Activated CD8-positive, alpha-beta memory T cell treated with anti-CD3 and anti-CD28 coated beads, Interleukin-2, amount 10 ng/mL, durations not matched to agents 7 days and 5 days (primary cell): ENCODE measurements at regions not wholly inside any gene's neighbourhood (a gene's known extent, or its start where the extent isn't known, plus 50 kb on each side); places are given as distances from the start of the nearest gene placed in this dataset.

Experiments
- ATAC-seq: fragments of 150-1000 bp; cut with Tn5 transposase; one replicate; pipeline ENCODE4 v1.10.0; 2021; ENCODE audit warnings: moderate library complexity
- CTCF ChIA-PET: fragments of 350-600 bp; sonication (Branson Sonifier 250); formaldehyde crosslinking; loops from one replicate; lab custom pipeline; 2021; ENCODE audit warnings: antibody characterized with exemption; lab: Charles Lee
- DNase-seq: peaks from one replicate; pipeline ENCODE4 v3.0.0-alpha.2; 2020
- H3K27ac Mint-ChIP-seq: one replicate; pipeline ENCODE4 v1.8.0; 2021; ENCODE audit warnings: mild to moderate bottlenecking, mixed read lengths
- H3K27me3 Mint-ChIP-seq: one replicate; pipeline ENCODE4 v1.8.0; 2021; ENCODE audit warnings: mixed read lengths
- H3K36me3 Mint-ChIP-seq: one replicate; pipeline ENCODE4 v1.8.0; 2021; ENCODE audit warnings: mild to moderate bottlenecking, mixed read lengths
- H3K4me1 Mint-ChIP-seq: one replicate; pipeline ENCODE4 v1.8.0; 2021; ENCODE audit warnings: mixed read lengths
- H3K4me3 Mint-ChIP-seq: one replicate; pipeline ENCODE4 v1.8.0; 2021; ENCODE audit warnings: mild to moderate bottlenecking, moderate library complexity, mixed read lengths
- H3K9me3 Mint-ChIP-seq: one replicate; pipeline ENCODE4 v1.8.0; 2022; ENCODE audit warnings: low read depth, mixed read lengths

DNA sequence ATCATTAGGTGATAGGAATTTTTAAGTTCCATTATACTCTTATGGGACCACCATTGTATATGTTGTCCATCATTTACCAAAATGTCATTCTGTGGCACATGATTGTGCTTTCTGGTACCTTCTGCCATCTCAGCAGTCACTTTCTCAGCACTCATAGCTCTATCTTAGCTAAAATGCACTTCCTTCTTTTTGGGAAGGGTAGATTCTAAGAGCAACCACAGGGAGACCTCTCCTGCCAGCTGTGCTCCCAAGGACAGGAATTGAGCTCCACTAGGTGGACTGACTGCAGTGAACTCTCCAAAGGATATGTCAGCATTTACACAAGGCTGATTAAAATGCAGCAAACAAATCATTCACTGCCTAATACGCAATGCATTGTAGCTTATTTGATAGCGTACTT, 91.8 kb upstream of the OBI1 start:
- Mint-ChIP-seq H3K4me1 (no peaks in the 10 kb centered on the region), H3K36me3 (no peaks in the 10 kb centered on the region), H3K27ac (no peak overlapping the region), H3K27me3 (peaks cover 9% of the 10 kb centered on the region), H3K4me3 (no peak overlapping the region), H3K9me3 (no peaks in the 10 kb centered on the region)
- CTCF ChIA-PET: no interaction called here
- DNase-seq (no peak), ATAC-seq (no peak)

DNA sequence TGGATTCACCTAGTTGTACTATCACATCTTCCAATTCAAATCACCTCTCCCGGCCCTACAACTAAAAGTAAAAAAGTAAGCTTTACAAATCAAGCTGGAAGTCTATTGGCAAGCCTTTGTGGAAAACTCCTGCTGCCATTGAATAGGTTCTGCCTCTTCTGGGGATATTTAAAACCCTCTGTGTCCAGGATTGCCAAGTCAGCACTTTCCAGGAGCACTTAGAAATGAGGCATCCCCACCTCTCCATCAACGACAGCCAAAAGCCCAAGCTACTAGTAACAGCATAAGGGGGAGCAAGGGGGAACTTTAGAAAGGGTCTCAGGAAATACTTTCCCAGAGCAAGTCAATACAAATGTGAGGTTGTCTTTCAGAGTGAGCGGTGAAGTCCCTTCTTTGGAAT, 85.0 kb upstream of the OBI1 start:
- Mint-ChIP-seq H3K4me3 (no peak overlapping the region), H3K4me1 (no peaks in the 10 kb centered on the region), H3K36me3 (no peaks in the 10 kb centered on the region), H3K9me3 (no peaks in the 10 kb centered on the region), H3K27ac (no peak overlapping the region), H3K27me3 (peaks cover 8% of the 10 kb centered on the region)
- DNase-seq (no peak), ATAC-seq (no peak)
- CTCF ChIA-PET: no interaction called here

DNA sequence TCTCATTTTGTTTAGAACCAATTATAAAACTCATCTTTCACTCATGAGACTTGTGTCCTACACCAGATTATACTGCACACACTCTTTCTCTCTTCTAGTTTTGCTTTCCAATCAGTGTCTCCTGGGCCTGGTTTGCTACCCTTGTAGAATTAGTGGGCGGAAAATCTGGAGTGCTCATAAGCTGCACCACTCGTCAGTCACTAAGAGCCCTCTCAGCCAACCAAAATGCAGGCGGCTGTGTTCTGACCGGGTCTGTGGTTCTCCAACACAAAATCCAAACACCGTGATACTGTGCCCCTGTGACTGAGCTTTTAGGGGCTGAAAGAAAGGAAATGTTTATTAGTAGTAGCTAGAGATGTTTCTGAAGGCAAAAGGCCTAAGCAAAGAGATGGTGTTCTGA, 83.7 kb upstream of the OBI1 start:
- no peak overlapping the region for H3K27ac Mint-ChIP-seq
- peaks cover 8% of the 10 kb centered on the region for H3K27me3 Mint-ChIP-seq
- no peak for ATAC-seq
- no peak for DNase-seq
- H3K9me3 Mint-ChIP-seq: no peaks in the 10 kb centered on the region
- no peak overlapping the region for H3K4me3 Mint-ChIP-seq
- CTCF ChIA-PET: interaction anchor here (0.9 kb wide), 1 partner anchor 25 kb away, joined by 3 read pairs; no protein-coding TSS in a partner anchor
- no peaks in the 10 kb centered on the region for H3K4me1 Mint-ChIP-seq
- H3K36me3 Mint-ChIP-seq: no peaks in the 10 kb centered on the region

DNA sequence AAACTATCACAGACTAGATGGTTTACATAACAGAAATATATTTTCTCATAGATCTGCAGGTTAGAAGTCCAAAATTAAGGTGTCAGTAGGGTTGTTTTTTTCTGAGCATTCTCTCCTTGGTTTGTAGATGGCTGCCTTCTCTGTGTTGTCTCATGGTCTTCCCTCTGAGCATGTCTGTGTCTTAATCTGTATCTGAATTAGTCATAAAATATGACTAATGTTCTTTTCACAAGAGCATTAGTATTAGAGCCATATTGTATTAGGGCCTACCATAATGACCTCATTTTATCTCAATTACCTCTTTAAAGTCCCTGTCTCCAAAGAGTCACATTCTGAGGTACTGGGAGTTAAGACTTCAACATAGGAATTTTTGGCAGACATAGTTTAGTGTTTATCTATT, 77.2 kb upstream of the OBI1 start:
- Mint-ChIP-seq H3K4me1 (no peaks in the 10 kb centered on the region), H3K27ac (no peak overlapping the region), H3K4me3 (no peak overlapping the region), H3K36me3 (no peaks in the 10 kb centered on the region), H3K9me3 (no peaks in the 10 kb centered on the region), H3K27me3 (peaks cover 18% of the 10 kb centered on the region)
- ATAC-seq (no peak), DNase-seq (no peak)
- CTCF ChIA-PET: no interaction called here

DNA sequence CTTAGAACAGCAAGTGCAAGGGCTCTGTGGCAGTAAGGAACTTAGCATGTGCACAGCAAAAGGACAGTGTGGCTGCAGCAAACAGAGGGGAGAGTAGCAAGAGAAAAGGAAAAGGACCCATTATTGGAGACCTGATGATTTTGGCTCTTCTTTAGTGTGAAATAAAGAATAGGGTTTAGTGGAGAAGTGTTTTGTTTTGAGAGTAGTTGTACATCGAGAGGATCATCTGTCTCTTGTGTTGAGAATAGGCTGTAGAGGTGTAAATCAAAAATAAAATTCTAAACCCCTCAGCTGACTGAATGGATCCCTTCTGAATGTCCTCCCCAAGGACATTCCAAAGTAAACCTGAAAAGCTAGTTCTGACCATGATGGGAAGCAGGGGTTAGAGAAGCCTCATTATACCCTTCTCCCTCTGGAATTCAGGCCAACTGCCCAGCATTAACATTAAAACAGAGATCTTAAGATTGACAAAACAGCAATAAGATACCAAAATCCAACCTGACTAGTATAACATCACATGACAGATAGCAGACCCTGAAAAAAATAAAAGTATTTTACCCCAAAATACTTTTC, 73.6 kb upstream of the OBI1 start:
- CTCF ChIA-PET: no interaction called here
- Mint-ChIP-seq H3K27me3 (peaks cover 14% of the 10 kb centered on the region), H3K27ac (no peak overlapping the region), H3K4me1 (no peaks in the 10 kb centered on the region), H3K36me3 (no peaks in the 10 kb centered on the region), H3K4me3 (no peak overlapping the region), H3K9me3 (no peaks in the 10 kb centered on the region)
- DNase-seq (no peak), ATAC-seq (no peak)

DNA sequence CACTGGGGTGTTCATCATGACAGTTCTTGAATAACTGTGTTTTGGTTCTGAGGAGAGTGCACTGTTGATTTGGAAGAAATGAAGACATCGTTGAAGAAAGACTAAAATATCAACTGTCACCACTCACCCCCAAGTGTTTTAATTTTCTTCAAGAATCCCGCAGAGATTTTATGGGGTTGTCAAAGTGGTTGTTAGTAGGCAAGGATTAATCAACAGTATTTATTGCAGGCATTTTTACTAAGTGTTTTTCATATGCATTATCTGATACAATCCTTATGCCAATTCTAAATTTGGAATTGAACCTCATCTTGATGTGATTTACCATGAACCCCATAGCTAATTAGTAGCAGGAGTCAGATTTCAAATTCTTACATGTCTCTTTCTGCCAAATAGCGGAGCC, 63.7 kb upstream of the OBI1 start:
- Mint-ChIP-seq H3K9me3 (no peaks in the 10 kb centered on the region), H3K4me3 (no peak overlapping the region), H3K36me3 (no peaks in the 10 kb centered on the region), H3K4me1 (no peaks in the 10 kb centered on the region), H3K27me3 (peaks cover 17% of the 10 kb centered on the region), H3K27ac (no peak overlapping the region)
- ATAC-seq: no peak
- CTCF ChIA-PET: no interaction called here
- no peak for DNase-seq

DNA sequence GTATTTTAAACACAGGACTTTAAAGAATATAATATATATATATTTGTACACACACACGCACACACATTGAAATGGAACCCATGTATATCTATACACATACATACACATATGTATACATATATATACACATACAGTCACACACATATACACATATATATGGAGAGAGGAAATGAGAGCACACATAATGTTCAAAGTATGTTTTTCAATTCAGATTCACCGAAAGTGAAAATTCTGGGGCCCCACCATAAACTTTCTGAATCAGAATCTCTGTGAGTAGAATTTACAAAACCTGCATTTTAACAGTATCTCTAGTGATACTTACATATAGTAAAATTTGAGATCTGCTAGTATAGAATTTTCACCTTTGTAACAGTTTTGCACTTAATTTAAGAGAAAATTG, 60.4 kb upstream of the OBI1 start:
- no peak overlapping the region for H3K27ac Mint-ChIP-seq

DNA sequence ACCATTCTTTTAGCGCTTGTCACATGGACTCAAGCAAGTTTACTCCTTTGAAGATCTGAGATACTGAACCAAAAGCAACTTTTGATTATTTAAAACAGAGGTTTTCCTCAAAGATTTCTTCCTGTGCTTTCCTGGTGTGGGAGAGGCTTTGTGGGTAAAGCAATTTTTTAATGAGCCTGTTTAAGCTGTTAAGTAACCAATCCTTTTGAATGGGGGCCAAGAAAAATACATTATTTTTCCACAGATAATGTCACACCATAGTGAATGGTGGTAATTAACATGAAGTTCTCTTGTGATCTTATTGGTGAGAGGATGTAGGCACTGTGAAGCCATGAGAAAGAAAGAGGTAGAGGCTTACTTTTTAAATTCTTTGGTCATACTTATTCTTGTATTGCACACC, 55.8 kb upstream of the OBI1 start:
- no peaks in the 10 kb centered on the region for H3K36me3 Mint-ChIP-seq

More for the DNA sequence above, 60.4 kb upstream of the OBI1 start:
- DNase-seq (no peak), ATAC-seq (no peak)
- CTCF ChIA-PET: no interaction called here
- Mint-ChIP-seq H3K36me3 (no peaks in the 10 kb centered on the region), H3K4me3 (no peak overlapping the region), H3K4me1 (no peaks in the 10 kb centered on the region), H3K9me3 (no peaks in the 10 kb centered on the region), H3K27me3 (peaks cover 14% of the 10 kb centered on the region)

DNA sequence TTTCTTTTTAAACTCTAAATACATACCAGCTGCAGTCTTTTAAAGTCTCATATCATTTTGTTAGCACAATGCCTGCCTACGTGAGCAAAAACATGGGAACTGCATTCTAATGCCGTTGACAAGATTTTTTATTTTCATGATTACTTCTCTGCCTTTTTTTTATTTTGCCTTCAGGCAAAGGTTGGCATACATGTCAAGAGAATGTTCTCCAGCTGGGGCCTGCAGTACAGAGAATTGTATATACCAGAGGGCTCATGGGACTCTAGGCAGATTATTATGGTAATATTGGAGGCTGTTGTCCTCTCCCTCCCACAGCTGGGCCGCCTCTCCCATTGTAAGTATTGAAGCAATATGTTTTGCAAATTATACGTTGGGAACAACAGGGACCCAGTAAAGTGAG, 53.9 kb upstream of the OBI1 start:
- DNase-seq (no peak), ATAC-seq (no peak)
- peaks cover 6% of the 10 kb centered on the region for H3K27me3 Mint-ChIP-seq
- no peak overlapping the region for H3K4me3 Mint-ChIP-seq
- no peaks in the 10 kb centered on the region for H3K36me3 Mint-ChIP-seq
- no peaks in the 10 kb centered on the region for H3K9me3 Mint-ChIP-seq
- CTCF ChIA-PET: no interaction called here
- H3K27ac Mint-ChIP-seq: no peak overlapping the region
- no peaks in the 10 kb centered on the region for H3K4me1 Mint-ChIP-seq

More for the DNA sequence above, 55.8 kb upstream of the OBI1 start:
- DNase-seq: no peak
- H3K4me1 Mint-ChIP-seq: no peaks in the 10 kb centered on the region
- no peak overlapping the region for H3K4me3 Mint-ChIP-seq
- H3K27me3 Mint-ChIP-seq: peaks cover 4% of the 10 kb centered on the region
- CTCF ChIA-PET: no interaction called here
- no peak for ATAC-seq
- no peak overlapping the region for H3K27ac Mint-ChIP-seq
- no peaks in the 10 kb centered on the region for H3K9me3 Mint-ChIP-seq

DNA sequence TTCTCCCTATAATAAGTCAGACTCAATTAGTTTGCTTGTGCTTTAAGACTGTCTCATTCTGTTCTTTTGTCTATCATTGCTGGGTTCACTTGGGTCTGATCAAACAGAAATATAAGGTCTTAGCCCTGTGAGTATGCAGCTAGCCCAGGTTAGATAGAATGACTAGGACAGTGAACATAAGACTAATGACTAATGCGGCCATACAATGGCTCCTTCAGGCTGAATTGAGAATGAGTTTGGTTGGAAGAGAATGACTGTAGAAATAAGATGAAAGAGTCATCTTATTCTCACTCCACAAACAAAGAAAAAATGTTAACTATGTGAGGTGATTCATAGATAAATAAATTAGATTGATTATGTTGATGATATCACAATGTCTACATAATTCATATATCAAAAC, 50.1 kb upstream of the OBI1 start:
- ATAC-seq: no peak
- H3K27me3 Mint-ChIP-seq: peaks cover 6% of the 10 kb centered on the region
- CTCF ChIA-PET: no interaction called here
- H3K4me1 Mint-ChIP-seq: no peaks in the 10 kb centered on the region
- H3K27ac Mint-ChIP-seq: no peak overlapping the region
- no peak overlapping the region for H3K4me3 Mint-ChIP-seq
- no peak for DNase-seq
- H3K9me3 Mint-ChIP-seq: no peaks in the 10 kb centered on the region
- H3K36me3 Mint-ChIP-seq: no peaks in the 10 kb centered on the region
